ENCODE measurements at regions not wholly inside any gene's neighbourhood (a gene's known extent, or its start where the extent isn't known, plus 50 kb on each side); places are given as distances from the start of the nearest gene placed in this dataset.

DNA sequence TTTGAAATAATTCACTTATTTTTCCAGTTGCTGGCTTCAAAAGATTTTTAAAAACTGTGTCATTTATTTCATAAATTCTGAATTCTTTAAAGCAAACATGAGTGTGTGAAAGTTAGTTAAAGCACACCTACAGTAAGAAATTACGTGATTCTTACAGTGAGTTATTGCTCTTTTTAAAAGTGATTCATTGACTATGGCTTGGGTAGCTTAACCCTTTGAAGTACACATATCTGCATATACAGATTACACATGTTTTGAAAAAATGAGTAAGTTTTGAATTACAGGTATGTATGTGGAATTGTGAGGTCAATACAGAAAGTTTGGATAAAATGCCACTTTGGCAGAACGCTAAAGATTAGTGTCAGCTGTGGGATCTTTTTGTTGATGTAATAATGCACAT lies 64.5 kb upstream of the MBNL1 start:
- H4K5ac ChIP-seq (ENCODE audit: insufficient read length, low read depth, low read length): no peak overlapping the region
- Mint-ChIP-seq H3K4me1 (peaks cover 5 to 24% of the 10 kb centered on the region in 2 experiments), H3K36me3 (ENCODE audit: insufficient read depth in 1 of 3, low read depth in 3 of 3) (no peaks in the 10 kb centered on the region), H3K27ac (no peak overlapping the region), H3K9me3 (no peaks in the 10 kb centered on the region), H3K4me3 (no peak overlapping the region), H3K27me3 (ENCODE audit: low read depth) (no peaks in the 10 kb centered on the region)
- H2AFZ ChIP-seq (ENCODE audit: low read length): no peak overlapping the region
- H3K79me2 ChIP-seq (ENCODE audit: insufficient read depth, low read length): no peaks in the 10 kb centered on the region
- H3K9ac ChIP-seq (ENCODE audit: extremely low read depth, insufficient read length, low read length): no peak overlapping the region
- H3K79me1 ChIP-seq (ENCODE audit: insufficient read depth, low read depth, low read length, poor library complexity, severe bottlenecking): no peaks in the 10 kb centered on the region
- no peaks in the 10 kb centered on the region for H3K27me3 ChIP-seq (ENCODE audit: insufficient read depth, low read length)
- no peak overlapping the region for H2BK15ac ChIP-seq (ENCODE audit: low read depth, low read length)
- H3K23me2 ChIP-seq (ENCODE audit: insufficient read length, low read depth, low read length, poor library complexity, severe bottlenecking): no peaks in the 10 kb centered on the region
- H3K4me2 ChIP-seq (ENCODE audit: insufficient read depth, insufficient read length, low read length): no peak overlapping the region
- no CpG with 5 or more reads among the region's 2 CpGs for WGBS (ENCODE audit: extremely low coverage, insufficient read length, low lambda C conversion rate)
- no peak overlapping the region for H3K14ac ChIP-seq (ENCODE audit: insufficient read depth, low read length)
- H4K20me1 ChIP-seq (ENCODE audit: control insufficient read depth, insufficient read depth, insufficient read length): no peaks in the 10 kb centered on the region
- H4K8ac ChIP-seq (replicated peaks; ENCODE audit: insufficient read length, low read depth, low read length): no peak overlapping the region
- no peak overlapping the region for H2BK12ac ChIP-seq (ENCODE audit: insufficient read length, low read depth, low read length)
- H3K4ac ChIP-seq (ENCODE audit: low read depth, low read length): no peak overlapping the region
- TF ChIP-seq, protein P1, sequence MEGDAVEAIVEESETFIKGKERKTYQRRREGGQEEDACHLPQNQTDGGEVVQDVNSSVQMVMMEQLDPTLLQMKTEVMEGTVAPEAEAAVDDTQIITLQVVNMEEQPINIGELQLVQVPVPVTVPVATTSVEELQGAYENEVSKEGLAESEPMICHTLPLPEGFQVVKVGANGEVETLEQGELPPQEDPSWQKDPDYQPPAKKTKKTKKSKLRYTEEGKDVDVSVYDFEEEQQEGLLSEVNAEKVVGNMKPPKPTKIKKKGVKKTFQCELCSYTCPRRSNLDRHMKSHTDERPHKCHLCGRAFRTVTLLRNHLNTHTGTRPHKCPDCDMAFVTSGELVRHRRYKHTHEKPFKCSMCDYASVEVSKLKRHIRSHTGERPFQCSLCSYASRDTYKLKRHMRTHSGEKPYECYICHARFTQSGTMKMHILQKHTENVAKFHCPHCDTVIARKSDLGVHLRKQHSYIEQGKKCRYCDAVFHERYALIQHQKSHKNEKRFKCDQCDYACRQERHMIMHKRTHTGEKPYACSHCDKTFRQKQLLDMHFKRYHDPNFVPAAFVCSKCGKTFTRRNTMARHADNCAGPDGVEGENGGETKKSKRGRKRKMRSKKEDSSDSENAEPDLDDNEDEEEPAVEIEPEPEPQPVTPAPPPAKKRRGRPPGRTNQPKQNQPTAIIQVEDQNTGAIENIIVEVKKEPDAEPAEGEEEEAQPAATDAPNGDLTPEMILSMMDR (conservative IDR thresholded peaks at IDR 0.05): no peak
- H4K91ac ChIP-seq (ENCODE audit: insufficient read length, low read depth, low read length): no peak overlapping the region
- no peak overlapping the region for H3K56ac ChIP-seq (ENCODE audit: insufficient read length, low read depth, low read length)
- H2AK5ac ChIP-seq (ENCODE audit: insufficient read length, low read length): no peak overlapping the region
- H3T11ph ChIP-seq (ENCODE audit: low read length): no peak overlapping the region
- H2BK120ac ChIP-seq (ENCODE audit: low read depth, low read length, poor library complexity, severe bottlenecking): no peak overlapping the region
- H3K23ac ChIP-seq (ENCODE audit: insufficient read length, low read depth, low read length): no peak overlapping the region
- no peak overlapping the region for H2BK20ac ChIP-seq (ENCODE audit: low read depth, low read length, poor library complexity, severe bottlenecking)
- no peak overlapping the region for H3K27ac ChIP-seq (ENCODE audit: insufficient read length, low read depth, low read length)
- H3K18ac ChIP-seq (ENCODE audit: insufficient read length, low read depth, low read length): no peak overlapping the region
- H3K9me3 ChIP-seq (ENCODE audit: control insufficient read depth, low read depth, low read length): no peaks in the 10 kb centered on the region
- no peak for DNase-seq
- no peak overlapping the region for H2BK5ac ChIP-seq (ENCODE audit: insufficient read length, low read length)
- no peaks in the 10 kb centered on the region for H3K4me1 ChIP-seq (ENCODE audit: insufficient read depth, low read length)

All from H9 (cell line).